ENCODE measurements at regions not wholly inside any gene's neighbourhood (a gene's known extent, or its start where the extent isn't known, plus 50 kb on each side); places are given as distances from the start of the nearest gene placed in this dataset.

- DNase-seq (ENCODE audit: extremely low read depth in 1 of 11, low read depth in 9 of 11, low spot score in 4 of 11), result no peak
These were observed 546.8 kb downstream of the BCL11B start for GRCh38 chr14:98725191-98725590.

- no peak for DNase-seq (ENCODE audit: extremely low read depth in 1 of 11, low read depth in 9 of 11, low spot score in 4 of 11)
These were observed 546.3 kb downstream of the BCL11B start for GRCh38 chr14:98725676-98726075.

- no peak for DNase-seq (ENCODE audit: extremely low read depth in 1 of 11, low read depth in 9 of 11, low spot score in 4 of 11)
These were observed 545.2 kb downstream of the BCL11B start for GRCh38 chr14:98726585-98727405.

- DNase-seq (ENCODE audit: extremely low read depth in 1 of 11, low read depth in 9 of 11, low spot score in 4 of 11), result no peak
These were observed 544.0 kb downstream of the BCL11B start for GRCh38 chr14:98728024-98728423.

GRCh38 chr14:98728836-98729235, 543.2 kb downstream of the BCL11B start:
- no peak for DNase-seq (ENCODE audit: extremely low read depth in 1 of 11, low read depth in 9 of 11, low spot score in 4 of 11)

- no peak for DNase-seq (ENCODE audit: extremely low read depth in 1 of 11, low read depth in 9 of 11, low spot score in 4 of 11)
These were observed 540.7 kb downstream of the BCL11B start for GRCh38 chr14:98731286-98731685.

- no peak for DNase-seq (ENCODE audit: extremely low read depth in 1 of 11, low read depth in 9 of 11, low spot score in 4 of 11)
These were observed 540.3 kb downstream of the BCL11B start for GRCh38 chr14:98731701-98732100.

- no peak for DNase-seq (ENCODE audit: extremely low read depth in 1 of 11, low read depth in 9 of 11, low spot score in 4 of 11)
These were observed 538.5 kb downstream of the BCL11B start for GRCh38 chr14:98733536-98733935.

GRCh38 chr14:98736701-98737338, 535.2 kb downstream of the BCL11B start:
- DNase-seq (ENCODE audit: extremely low read depth in 1 of 11, low read depth in 9 of 11, low spot score in 4 of 11), result no peak

- no peak for DNase-seq (ENCODE audit: extremely low read depth in 1 of 11, low read depth in 9 of 11, low spot score in 4 of 11)
These were observed 530.5 kb downstream of the BCL11B start for GRCh38 chr14:98741523-98741922.

GRCh38 chr14:98742001-98742400, 530.0 kb downstream of the BCL11B start:
- DNase-seq (ENCODE audit: extremely low read depth in 1 of 11, low read depth in 9 of 11, low spot score in 4 of 11), result no peak

- no peak for DNase-seq (ENCODE audit: extremely low read depth in 1 of 11, low read depth in 9 of 11, low spot score in 4 of 11)
These were observed 528.5 kb downstream of the BCL11B start for GRCh38 chr14:98743536-98743935.

- no peak for DNase-seq (ENCODE audit: extremely low read depth in 1 of 11, low read depth in 9 of 11, low spot score in 4 of 11)
These were observed 523.0 kb downstream of the BCL11B start for GRCh38 chr14:98748966-98749365.

- no peak for DNase-seq (ENCODE audit: extremely low read depth in 1 of 11, low read depth in 9 of 11, low spot score in 4 of 11)
These were observed 520.9 kb downstream of the BCL11B start for GRCh38 chr14:98751110-98751509.

- DNase-seq (ENCODE audit: extremely low read depth in 1 of 11, low read depth in 9 of 11, low spot score in 4 of 11), result no peak
These were observed 519.3 kb downstream of the BCL11B start for GRCh38 chr14:98752660-98753059.

GRCh38 chr14:98754343-98755020, 517.5 kb downstream of the BCL11B start:
- no peak for DNase-seq (ENCODE audit: extremely low read depth in 1 of 11, low read depth in 9 of 11, low spot score in 4 of 11)

- DNase-seq (ENCODE audit: extremely low read depth in 1 of 11, low read depth in 9 of 11, low spot score in 4 of 11), result no peak
These were observed 515.2 kb downstream of the BCL11B start for GRCh38 chr14:98756749-98757148.

GRCh38 chr14:98758440-98758839, 513.6 kb downstream of the BCL11B start:
- no peak for DNase-seq (ENCODE audit: extremely low read depth in 1 of 11, low read depth in 9 of 11, low spot score in 4 of 11)

GRCh38 chr14:98761993-98762392, 510.0 kb downstream of the BCL11B start:
- DNase-seq (ENCODE audit: extremely low read depth in 1 of 11, low read depth in 9 of 11, low spot score in 4 of 11), result no peak

GRCh38 chr14:98766818-98767217, 505.2 kb downstream of the BCL11B start:
- DNase-seq (ENCODE audit: extremely low read depth in 1 of 11, low read depth in 9 of 11, low spot score in 4 of 11), result no peak
